GM10266 (cell line): ENCODE measurements at regions not wholly inside any gene's neighbourhood (a gene's known extent, or its start where the extent isn't known, plus 50 kb on each side); places are given as distances from the start of the nearest gene placed in this dataset.
A peak's percentile ranks its signal among the peaks of the same experiment; 100 is the strongest.

ENCODE experiments used
- DNase-seq: peaks from one replicate; pipeline ENCODE4 v3.0.0; 2012; ENCODE audit errors: extremely low spot score
- TF ChIP-seq, protein P1 (sequence below): IDR thresholded peaks from 2 replicates; pipeline ENCODE4 v1.5.1; 2012; ENCODE audit warnings: mild to moderate bottlenecking, low read depth; ENCODE audit not compliant: control insufficient read depth, insufficient read depth; ENCODE audit errors: missing control alignments

DNA sequence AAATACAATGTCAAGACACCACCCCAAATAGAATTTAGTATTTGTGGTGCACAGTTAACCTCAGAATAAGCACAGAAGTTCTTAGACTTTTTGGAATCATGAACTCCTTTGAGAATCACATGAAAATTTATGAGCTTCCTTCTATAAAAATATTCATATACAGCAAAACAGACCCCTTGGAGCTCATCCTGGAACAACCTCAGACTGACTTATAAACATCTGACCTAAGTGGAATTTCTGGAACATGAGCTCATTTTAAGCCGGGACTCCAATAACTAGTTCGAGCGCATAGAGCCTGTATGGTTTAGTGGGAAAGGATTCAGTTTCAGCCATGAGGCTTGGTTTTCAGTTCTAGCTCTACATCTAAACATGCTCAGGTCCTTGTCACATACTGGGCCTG is 192.3 kb downstream of the DEPDC1B start:
- TF ChIP-seq, protein P1, sequence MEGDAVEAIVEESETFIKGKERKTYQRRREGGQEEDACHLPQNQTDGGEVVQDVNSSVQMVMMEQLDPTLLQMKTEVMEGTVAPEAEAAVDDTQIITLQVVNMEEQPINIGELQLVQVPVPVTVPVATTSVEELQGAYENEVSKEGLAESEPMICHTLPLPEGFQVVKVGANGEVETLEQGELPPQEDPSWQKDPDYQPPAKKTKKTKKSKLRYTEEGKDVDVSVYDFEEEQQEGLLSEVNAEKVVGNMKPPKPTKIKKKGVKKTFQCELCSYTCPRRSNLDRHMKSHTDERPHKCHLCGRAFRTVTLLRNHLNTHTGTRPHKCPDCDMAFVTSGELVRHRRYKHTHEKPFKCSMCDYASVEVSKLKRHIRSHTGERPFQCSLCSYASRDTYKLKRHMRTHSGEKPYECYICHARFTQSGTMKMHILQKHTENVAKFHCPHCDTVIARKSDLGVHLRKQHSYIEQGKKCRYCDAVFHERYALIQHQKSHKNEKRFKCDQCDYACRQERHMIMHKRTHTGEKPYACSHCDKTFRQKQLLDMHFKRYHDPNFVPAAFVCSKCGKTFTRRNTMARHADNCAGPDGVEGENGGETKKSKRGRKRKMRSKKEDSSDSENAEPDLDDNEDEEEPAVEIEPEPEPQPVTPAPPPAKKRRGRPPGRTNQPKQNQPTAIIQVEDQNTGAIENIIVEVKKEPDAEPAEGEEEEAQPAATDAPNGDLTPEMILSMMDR = no peak
- no peak for DNase-seq

GRCh38 chr5:60505373-60506171 is 194.4 kb downstream of the DEPDC1B start:
- no peak for DNase-seq
- TF ChIP-seq, protein P1 = no peak

- TF ChIP-seq, protein P1 = no peak
These were observed 195.6 kb downstream of the DEPDC1B start for GRCh38 chr5:60504342-60504741.

DNA sequence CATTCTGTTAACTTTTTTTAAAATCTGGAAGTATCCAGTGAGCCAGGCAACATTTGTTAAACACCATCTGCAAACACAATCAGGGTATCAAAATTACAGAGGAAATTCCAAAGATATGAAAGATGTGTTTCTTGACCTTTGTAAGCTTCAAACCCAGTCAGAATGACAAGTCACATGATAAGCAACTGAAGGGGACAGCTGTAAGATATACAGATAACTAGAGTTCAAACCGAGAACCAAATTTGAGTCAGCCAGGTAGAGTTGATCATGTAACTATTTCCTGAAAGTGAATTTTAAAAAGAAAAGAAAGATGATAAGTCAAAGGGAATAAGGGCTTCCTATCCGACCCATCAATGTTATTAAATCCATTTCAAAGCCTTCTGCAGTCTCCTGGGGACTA is 196.2 kb downstream of the DEPDC1B start:
- TF ChIP-seq, protein P1 = no peak
- DNase-seq = peak; percentile 19

More at GRCh38 chr5:60504342-60504741, 195.6 kb downstream of the DEPDC1B start:
- no peak for DNase-seq

DNA sequence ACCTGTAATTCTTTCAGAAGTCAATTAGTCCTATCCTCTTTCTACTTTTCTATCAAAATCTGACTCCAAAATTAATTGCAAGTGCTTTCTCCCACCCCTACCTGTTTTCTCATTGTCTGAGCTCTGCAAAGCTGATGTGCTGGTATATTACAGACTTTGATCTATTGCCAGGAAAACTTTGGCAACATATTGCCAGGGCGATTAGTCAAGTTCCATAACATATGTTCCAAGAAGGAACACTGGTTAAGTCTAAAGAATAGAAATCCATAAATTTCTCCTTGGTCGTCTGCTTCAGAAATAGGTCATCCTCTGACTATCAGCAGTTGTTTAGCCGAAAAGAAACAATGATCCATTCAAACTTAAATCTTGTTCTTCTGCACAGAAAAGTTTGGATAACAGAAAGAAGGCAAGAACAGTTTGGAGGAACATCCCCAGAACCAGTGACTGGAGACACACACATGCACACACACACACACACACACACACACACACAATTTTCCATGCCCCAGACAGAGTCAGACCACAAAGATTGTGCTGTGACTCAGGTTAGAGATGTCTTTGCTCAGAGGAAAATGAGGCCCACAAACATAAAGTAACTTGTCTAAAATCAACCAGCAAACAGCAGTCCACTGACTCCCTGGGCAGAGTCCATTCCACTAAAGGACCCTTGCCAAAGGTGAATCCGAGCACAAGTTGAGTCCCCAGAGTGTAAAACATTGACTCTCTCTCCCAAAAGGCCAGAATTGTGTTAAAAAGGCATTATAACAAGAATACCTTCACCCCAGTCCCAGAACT is 202.1 kb downstream of the DEPDC1B start:
- DNase-seq = no peak
- TF ChIP-seq, protein P1 = no peak

- no peak for DNase-seq
- TF ChIP-seq, protein P1 = no peak
These were observed 204.1 kb downstream of the DEPDC1B start for GRCh38 chr5:60495644-60496520.
